Thoracic aorta (tissue), 2 donors: ENCODE measurements at regions not wholly inside any gene's neighbourhood (a gene's known extent, or its start where the extent isn't known, plus 50 kb on each side); places are given as distances from the start of the nearest gene placed in this dataset.

Experiments used
- ATAC-seq: fragments of 150-250 bp; one replicate; pipeline ENCODE4 v1.8.0; 2017; ENCODE audit warnings: low read depth; ENCODE audit not compliant: insufficient number of reproducible peaks, low FRiP score
- DNase-seq: peaks from one replicate; pipeline ENCODE4 v3.0.0-alpha.2; 2020; ENCODE audit warnings: low spot score
- H3K27ac ChIP-seq, 2 donors: fragments of 200-600 bp; sonication (generic); 1 replicate in 1 of 2; 2 replicates in 1 of 2; pipeline ENCODE4 v1.5.1; 2016; ENCODE audit warnings: mild to moderate bottlenecking in 2 of 2, moderate library complexity in 2 of 2
- H3K27me3 ChIP-seq: fragments of 200-600 bp; sonication (generic); replicated peaks from 2 replicates; pipeline ENCODE4 v1.6.0; 2016; ENCODE audit warnings: mild to moderate bottlenecking; ENCODE audit not compliant: insufficient read depth
- H3K36me3 ChIP-seq: fragments of 200-600 bp; sonication (generic); one replicate; pipeline ENCODE4 v1.5.1; 2016
- H3K4me1 ChIP-seq, 2 donors: fragments of 200-600 bp; sonication (generic); 1 replicate in 1 of 2; 2 replicates in 1 of 2; pipeline versions ENCODE4 v1.5.1 to v1.6.0; 2016; ENCODE audit warnings: low read depth in 2 of 2, mild to moderate bottlenecking in 1 of 2; ENCODE audit not compliant: control insufficient read depth in 1 of 2
- H3K4me3 ChIP-seq: fragments of 200-600 bp; sonication (generic); 2 replicates; pipeline ENCODE4 v1.5.1; 2016; ENCODE audit warnings: mild to moderate bottlenecking
- H3K9me3 ChIP-seq: fragments of 200-600 bp; sonication (generic); 2 replicates; pipeline ENCODE4 v1.5.1; 2016
- TF ChIP-seq, protein P1 (sequence below): fragments of 200-600 bp; sonication (generic); IDR thresholded peaks from one replicate; pipeline ENCODE4 v1.5.1; 2019; ENCODE audit warnings: antibody characterized with exemption

DNA sequence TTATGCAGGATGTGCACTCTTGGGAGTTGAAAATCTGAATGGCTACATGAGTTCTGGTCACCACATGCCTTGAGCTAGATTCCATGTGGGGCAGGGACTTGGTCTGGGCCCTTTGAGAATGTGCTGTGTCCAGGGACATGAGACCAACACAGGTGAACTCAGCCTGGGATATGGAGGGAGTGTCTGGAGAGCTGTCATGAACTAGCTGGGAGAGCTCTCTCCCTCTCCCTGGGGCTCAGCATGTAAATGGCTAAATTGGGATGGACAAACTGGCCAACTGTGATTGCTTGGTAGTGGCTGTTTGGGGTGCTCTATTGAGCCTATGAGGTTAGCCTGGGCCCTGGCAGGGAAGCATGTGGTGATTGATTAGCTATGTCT is 105.1 kb upstream of the HS6ST1 start:
- Histone ChIP-seq H3K4me1 (peaks cover 24 to 48% of the 10 kb centered on the region in 2 donors), H3K36me3 (no peaks in the 10 kb centered on the region), H3K4me3 (no peak overlapping the region), H3K27me3 (no peaks in the 10 kb centered on the region), H3K9me3 (no peaks in the 10 kb centered on the region), H3K27ac (peak overlapping the region in 1 of 2 donors; percentile 93)
- DNase-seq = no peak
- no peak for ATAC-seq
- TF ChIP-seq, protein P1, sequence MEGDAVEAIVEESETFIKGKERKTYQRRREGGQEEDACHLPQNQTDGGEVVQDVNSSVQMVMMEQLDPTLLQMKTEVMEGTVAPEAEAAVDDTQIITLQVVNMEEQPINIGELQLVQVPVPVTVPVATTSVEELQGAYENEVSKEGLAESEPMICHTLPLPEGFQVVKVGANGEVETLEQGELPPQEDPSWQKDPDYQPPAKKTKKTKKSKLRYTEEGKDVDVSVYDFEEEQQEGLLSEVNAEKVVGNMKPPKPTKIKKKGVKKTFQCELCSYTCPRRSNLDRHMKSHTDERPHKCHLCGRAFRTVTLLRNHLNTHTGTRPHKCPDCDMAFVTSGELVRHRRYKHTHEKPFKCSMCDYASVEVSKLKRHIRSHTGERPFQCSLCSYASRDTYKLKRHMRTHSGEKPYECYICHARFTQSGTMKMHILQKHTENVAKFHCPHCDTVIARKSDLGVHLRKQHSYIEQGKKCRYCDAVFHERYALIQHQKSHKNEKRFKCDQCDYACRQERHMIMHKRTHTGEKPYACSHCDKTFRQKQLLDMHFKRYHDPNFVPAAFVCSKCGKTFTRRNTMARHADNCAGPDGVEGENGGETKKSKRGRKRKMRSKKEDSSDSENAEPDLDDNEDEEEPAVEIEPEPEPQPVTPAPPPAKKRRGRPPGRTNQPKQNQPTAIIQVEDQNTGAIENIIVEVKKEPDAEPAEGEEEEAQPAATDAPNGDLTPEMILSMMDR = no peak

DNA sequence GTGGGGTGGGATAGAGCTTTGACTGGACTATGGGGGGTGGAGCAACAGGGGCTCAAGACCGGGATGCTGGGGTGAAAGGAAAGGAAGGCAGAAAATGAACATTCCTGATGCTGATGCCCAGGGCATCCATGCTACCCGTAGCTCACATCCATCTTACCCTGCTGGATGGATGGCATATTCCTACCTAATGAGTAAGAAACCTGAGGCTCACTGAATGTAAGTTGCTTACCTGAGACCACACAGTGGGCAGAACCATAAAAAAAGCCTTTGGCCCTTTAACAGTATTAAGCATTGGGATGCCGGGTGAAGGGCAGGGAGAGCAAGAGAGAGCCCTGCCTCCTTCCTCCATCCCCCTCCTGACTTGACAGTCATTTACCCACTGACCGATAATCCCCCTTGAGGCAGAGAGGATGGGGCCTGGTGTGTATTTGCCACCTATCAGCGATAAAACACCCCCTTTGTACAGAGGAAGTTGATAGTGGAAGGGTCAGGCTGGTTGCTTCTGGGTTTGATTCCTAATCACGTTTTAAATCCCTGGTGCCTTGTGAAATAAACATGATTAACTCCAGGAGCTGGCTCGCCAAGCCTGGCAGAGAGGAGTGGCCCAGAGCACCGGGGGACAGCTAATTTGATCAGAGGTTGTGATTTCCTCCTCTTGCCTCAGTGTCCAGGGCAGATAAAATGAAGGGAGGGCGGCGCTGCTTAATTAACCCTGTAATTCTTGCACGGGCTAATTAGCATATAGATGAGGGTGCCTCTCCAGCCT is 105.9 kb upstream of the HS6ST1 start:
- Histone ChIP-seq H3K9me3 (no peaks in the 10 kb centered on the region), H3K36me3 (no peaks in the 10 kb centered on the region), H3K27me3 (no peaks in the 10 kb centered on the region), H3K27ac (peak overlapping the region in 1 of 2 donors; percentile 93), H3K4me1 (peaks cover 24 to 48% of the 10 kb centered on the region in 2 donors), H3K4me3 (no peak overlapping the region)
- DNase-seq (no peak), ATAC-seq (no peak)
- TF ChIP-seq, protein P1 = no peak

DNA sequence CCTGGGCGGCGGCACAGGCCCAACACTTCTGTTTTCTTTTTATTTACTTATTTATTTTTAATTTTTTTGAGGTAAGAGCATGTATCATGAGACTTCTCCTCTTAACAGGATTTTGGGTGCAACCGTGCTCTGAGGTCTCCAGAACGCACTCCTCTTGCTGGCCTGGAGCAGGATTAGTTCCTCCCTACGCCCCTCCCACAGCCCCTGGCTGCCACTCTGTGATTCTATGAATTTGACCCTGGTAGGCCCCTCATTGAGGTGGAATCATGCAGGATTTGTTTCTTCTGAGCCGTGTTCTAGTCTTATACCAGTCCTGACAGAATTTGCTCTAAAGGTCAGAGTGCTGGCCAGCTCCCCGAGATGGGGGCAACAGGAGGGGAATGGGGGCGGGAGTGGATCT is 106.5 kb upstream of the HS6ST1 start:
- Histone ChIP-seq H3K4me3 (no peak overlapping the region), H3K27ac (no peak overlapping the region), H3K4me1 (peaks cover 24 to 48% of the 10 kb centered on the region in 2 donors), H3K27me3 (no peaks in the 10 kb centered on the region), H3K9me3 (no peaks in the 10 kb centered on the region), H3K36me3 (no peaks in the 10 kb centered on the region)
- ATAC-seq (no peak), DNase-seq (no peak)
- TF ChIP-seq, protein P1 = no peak

GRCh38 chr2:128425731-128426620 is 107.3 kb upstream of the HS6ST1 start:
- Histone ChIP-seq H3K9me3 (no peaks in the 10 kb centered on the region), H3K27ac (no peak overlapping the region), H3K4me1 (peaks cover 24 to 48% of the 10 kb centered on the region in 2 donors), H3K27me3 (no peaks in the 10 kb centered on the region), H3K4me3 (no peak overlapping the region), H3K36me3 (no peaks in the 10 kb centered on the region)
- DNase-seq = no peak
- TF ChIP-seq, protein P1 = no peak
- no peak for ATAC-seq

GRCh38 chr2:128427413-128427755 is 108.7 kb upstream of the HS6ST1 start:
- no peak overlapping the region for H3K4me3 ChIP-seq
- TF ChIP-seq, protein P1 = no peak
- ATAC-seq (no peak), DNase-seq (no peak)
- H3K36me3 ChIP-seq = no peaks in the 10 kb centered on the region
- H3K4me1 ChIP-seq = peaks cover 17 to 36% of the 10 kb centered on the region in 2 donors
- H3K27ac ChIP-seq = no peak overlapping the region
- no peaks in the 10 kb centered on the region for H3K27me3 ChIP-seq
- H3K9me3 ChIP-seq = no peaks in the 10 kb centered on the region
